ENCODE measurements at regions not wholly inside any gene's neighbourhood (a gene's known extent, or its start where the extent isn't known, plus 50 kb on each side); places are given as distances from the start of the nearest gene placed in this dataset.

DNA sequence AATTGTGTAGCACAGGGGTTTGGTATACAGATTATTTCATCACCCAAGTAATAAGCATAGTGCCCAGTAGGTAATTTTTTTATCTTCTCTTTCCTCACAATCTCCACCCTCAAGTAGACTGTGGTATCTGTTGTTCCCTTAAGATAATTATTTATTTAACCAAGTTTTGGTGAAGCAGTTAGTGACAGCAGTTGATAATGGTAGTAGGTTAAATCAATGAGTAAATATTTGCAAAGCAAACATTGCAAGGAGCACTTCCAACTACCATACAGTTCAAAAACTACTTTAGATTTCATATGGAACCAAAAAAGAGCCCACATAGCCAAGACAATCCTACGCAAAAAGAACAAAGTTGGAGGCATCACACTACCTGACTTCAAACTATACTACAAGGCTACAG lies 291.8 kb downstream of the KCTD12 start:
- TF ChIP-seq, protein P1, sequence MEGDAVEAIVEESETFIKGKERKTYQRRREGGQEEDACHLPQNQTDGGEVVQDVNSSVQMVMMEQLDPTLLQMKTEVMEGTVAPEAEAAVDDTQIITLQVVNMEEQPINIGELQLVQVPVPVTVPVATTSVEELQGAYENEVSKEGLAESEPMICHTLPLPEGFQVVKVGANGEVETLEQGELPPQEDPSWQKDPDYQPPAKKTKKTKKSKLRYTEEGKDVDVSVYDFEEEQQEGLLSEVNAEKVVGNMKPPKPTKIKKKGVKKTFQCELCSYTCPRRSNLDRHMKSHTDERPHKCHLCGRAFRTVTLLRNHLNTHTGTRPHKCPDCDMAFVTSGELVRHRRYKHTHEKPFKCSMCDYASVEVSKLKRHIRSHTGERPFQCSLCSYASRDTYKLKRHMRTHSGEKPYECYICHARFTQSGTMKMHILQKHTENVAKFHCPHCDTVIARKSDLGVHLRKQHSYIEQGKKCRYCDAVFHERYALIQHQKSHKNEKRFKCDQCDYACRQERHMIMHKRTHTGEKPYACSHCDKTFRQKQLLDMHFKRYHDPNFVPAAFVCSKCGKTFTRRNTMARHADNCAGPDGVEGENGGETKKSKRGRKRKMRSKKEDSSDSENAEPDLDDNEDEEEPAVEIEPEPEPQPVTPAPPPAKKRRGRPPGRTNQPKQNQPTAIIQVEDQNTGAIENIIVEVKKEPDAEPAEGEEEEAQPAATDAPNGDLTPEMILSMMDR (IDR thresholded peaks at IDR 0.05): no peak
- TF ChIP-seq POLR2A (IDR thresholded peaks at IDR 0.05): no peak

Measured in body of pancreas (tissue), 4 donors.